PC-9 (cell line): ENCODE measurements at regions not wholly inside any gene's neighbourhood (a gene's known extent, or its start where the extent isn't known, plus 50 kb on each side); places are given as distances from the start of the nearest gene placed in this dataset.
"Not testable (repeated sequence)": the region's sequence is repeated elsewhere in the genome, so short reads cannot be mapped to it uniquely, and the experiment has no call there.

ENCODE experiments used
- CTCF ChIP-seq: fragments of 200-600 bp; sonication (generic); conservative IDR thresholded peaks from 2 replicates; pipeline ENCODE4 v1.6.1; 2017; ENCODE audit warnings: mixed run types, antibody characterized with exemption, mild to moderate bottlenecking, moderate library complexity
- EZH2 ChIP-seq: fragments of 200-600 bp; sonication (generic); IDR thresholded peaks from 2 replicates; pipeline ENCODE4 v1.8.0; 2017; ENCODE audit warnings: antibody characterized with exemption, low read depth

GRCh38 chr10:48088087-48088486 is 88.5 kb upstream of the FAM25C start:
- TF ChIP-seq CTCF, EZH2: not testable (repeated sequence)
